ENCODE measurements at regions not wholly inside any gene's neighbourhood (a gene's known extent, or its start where the extent isn't known, plus 50 kb on each side); places are given as distances from the start of the nearest gene placed in this dataset.

DNA sequence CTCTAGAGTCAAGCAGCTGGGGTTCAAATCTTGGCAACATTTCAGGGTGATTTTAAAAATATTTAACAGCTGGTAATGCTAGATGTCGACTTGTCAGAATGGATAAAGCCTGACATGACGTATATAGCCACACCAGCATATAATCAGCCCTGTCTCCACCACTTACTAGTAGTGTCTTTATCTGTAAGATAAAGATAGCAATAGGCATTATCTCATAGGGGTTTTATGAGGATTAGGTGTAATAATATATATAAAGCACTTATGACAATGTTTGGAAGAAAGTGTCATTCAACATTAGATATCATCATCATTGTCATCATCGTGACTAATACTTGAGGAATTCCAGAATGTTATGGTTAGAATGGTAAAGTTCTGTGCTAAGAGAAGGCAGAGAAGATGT lies 369.0 kb upstream of the CWC22 start:
- TF ChIP-seq, protein P1, sequence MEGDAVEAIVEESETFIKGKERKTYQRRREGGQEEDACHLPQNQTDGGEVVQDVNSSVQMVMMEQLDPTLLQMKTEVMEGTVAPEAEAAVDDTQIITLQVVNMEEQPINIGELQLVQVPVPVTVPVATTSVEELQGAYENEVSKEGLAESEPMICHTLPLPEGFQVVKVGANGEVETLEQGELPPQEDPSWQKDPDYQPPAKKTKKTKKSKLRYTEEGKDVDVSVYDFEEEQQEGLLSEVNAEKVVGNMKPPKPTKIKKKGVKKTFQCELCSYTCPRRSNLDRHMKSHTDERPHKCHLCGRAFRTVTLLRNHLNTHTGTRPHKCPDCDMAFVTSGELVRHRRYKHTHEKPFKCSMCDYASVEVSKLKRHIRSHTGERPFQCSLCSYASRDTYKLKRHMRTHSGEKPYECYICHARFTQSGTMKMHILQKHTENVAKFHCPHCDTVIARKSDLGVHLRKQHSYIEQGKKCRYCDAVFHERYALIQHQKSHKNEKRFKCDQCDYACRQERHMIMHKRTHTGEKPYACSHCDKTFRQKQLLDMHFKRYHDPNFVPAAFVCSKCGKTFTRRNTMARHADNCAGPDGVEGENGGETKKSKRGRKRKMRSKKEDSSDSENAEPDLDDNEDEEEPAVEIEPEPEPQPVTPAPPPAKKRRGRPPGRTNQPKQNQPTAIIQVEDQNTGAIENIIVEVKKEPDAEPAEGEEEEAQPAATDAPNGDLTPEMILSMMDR (IDR thresholded peaks at IDR 0.05) = no peak
- no peak for TF ChIP-seq POLR2A (IDR thresholded peaks at IDR 0.05)
